Endodermal cell (in vitro differentiated cells): ENCODE measurements at regions not wholly inside any gene's neighbourhood (a gene's known extent, or its start where the extent isn't known, plus 50 kb on each side); places are given as distances from the start of the nearest gene placed in this dataset.

Experiments
- DNase-seq: peaks from one replicate; pipeline ENCODE4 v3.0.0-alpha.2; 2017
- H3K27ac ChIP-seq: 2 replicates; pipeline ENCODE4 v1.5.1; 2013; ENCODE audit warnings: mild to moderate bottlenecking, low read depth, low read length, moderate library complexity
- H3K27me3 ChIP-seq: 2 replicates; pipeline ENCODE4 v1.6.1; 2013; ENCODE audit warnings: mild to moderate bottlenecking, low read length, moderate library complexity; ENCODE audit not compliant: insufficient read depth, control insufficient read depth, poor library complexity, severe bottlenecking
- H3K36me3 ChIP-seq: 2 replicates; pipeline ENCODE4 v1.7.0; 2013; ENCODE audit warnings: mild to moderate bottlenecking, low read length, moderate library complexity; ENCODE audit not compliant: control insufficient read depth, insufficient read depth
- H3K4me1 ChIP-seq: one replicate; pipeline ENCODE4 v1.7.0; 2013; ENCODE audit warnings: low read length; ENCODE audit not compliant: control insufficient read depth, insufficient read depth
- H3K4me3 ChIP-seq: 2 replicates; pipeline ENCODE4 v1.5.1; 2013; ENCODE audit warnings: mild to moderate bottlenecking, low read length, moderate library complexity
- H3K9ac ChIP-seq: 2 replicates; pipeline ENCODE4 v1.6.1; 2013; ENCODE audit warnings: mild to moderate bottlenecking, low read length, moderate library complexity; ENCODE audit not compliant: poor library complexity, severe bottlenecking; ENCODE audit errors: extremely low read depth
- H3K9me3 ChIP-seq: 2 replicates; pipeline ENCODE4 v1.6.1; 2013; ENCODE audit warnings: mild to moderate bottlenecking, low read length, moderate library complexity; ENCODE audit not compliant: control insufficient read depth
- H3K27ac Mint-ChIP-seq: 2 replicates; pipeline ENCODE4 v1.8.0; 2020; ENCODE audit warnings: mixed read lengths
- H3K27me3 Mint-ChIP-seq: 2 replicates; pipeline ENCODE4 v1.8.0; 2021; ENCODE audit warnings: mild to moderate bottlenecking, mixed read lengths; ENCODE audit not compliant: insufficient read depth
- H3K36me3 Mint-ChIP-seq: 2 replicates; pipeline ENCODE4 v1.8.0; 2020; ENCODE audit warnings: low read depth, mixed read lengths
- H3K4me1 Mint-ChIP-seq: 2 replicates; pipeline ENCODE4 v1.8.0; 2020; ENCODE audit warnings: mixed read lengths
- H3K4me3 Mint-ChIP-seq: 2 replicates; pipeline ENCODE4 v1.8.0; 2020; ENCODE audit warnings: mild to moderate bottlenecking, moderate library complexity, mixed read lengths
- H3K9me3 Mint-ChIP-seq: 2 replicates; pipeline ENCODE4 v1.8.0; 2020; ENCODE audit warnings: mild to moderate bottlenecking, mixed read lengths
- WGBS, 2 experiments: methylation state at CpG; one replicate each; pipeline versions ENCODE4 v1.1.5 to v1.1.7; 2013; ENCODE audit warnings: missing lambda C conversion rate in 2 of 2, mixed read lengths in 1 of 2; ENCODE audit not compliant: insufficient coverage in 1 of 2, insufficient read length in 1 of 2; 5-methylcytosine and 5-hydroxymethylcytosine counted together
- TF ChIP-seq, protein P1 (sequence below): fragments of 200-600 bp; sonication (generic); conservative IDR thresholded peaks from 2 replicates; pipeline ENCODE4 v1.5.0; 2021; ENCODE audit warnings: antibody characterized with exemption, mild to moderate bottlenecking

DNA sequence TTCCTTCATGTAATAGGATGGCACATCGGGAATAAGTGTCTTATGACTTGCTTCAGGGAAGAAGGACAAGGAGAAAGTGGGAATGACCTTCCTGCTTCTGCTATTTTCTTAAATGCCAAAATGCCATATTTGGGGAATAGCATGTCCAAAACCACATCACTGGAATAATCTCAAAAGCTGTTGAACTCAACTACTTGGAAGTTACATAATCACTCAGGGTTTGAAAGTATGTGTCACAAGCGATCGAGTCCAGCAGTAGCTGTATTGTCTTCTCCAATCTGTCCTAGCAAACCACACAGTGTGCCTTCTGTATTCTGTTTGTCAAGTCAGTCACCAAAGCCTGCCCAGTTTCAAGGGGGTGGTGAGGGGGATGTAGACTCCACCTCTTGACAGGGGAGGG, 58.3 kb upstream of the GADL1 start:
- no peaks in the 10 kb centered on the region for H3K9me3 ChIP-seq
- TF ChIP-seq, protein P1, sequence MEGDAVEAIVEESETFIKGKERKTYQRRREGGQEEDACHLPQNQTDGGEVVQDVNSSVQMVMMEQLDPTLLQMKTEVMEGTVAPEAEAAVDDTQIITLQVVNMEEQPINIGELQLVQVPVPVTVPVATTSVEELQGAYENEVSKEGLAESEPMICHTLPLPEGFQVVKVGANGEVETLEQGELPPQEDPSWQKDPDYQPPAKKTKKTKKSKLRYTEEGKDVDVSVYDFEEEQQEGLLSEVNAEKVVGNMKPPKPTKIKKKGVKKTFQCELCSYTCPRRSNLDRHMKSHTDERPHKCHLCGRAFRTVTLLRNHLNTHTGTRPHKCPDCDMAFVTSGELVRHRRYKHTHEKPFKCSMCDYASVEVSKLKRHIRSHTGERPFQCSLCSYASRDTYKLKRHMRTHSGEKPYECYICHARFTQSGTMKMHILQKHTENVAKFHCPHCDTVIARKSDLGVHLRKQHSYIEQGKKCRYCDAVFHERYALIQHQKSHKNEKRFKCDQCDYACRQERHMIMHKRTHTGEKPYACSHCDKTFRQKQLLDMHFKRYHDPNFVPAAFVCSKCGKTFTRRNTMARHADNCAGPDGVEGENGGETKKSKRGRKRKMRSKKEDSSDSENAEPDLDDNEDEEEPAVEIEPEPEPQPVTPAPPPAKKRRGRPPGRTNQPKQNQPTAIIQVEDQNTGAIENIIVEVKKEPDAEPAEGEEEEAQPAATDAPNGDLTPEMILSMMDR = no peak
- Mint-ChIP-seq H3K36me3 (no peaks in the 10 kb centered on the region), H3K27ac (no peak overlapping the region), H3K4me1 (peaks cover 5% of the 10 kb centered on the region), H3K27me3 (peaks cover 2% of the 10 kb centered on the region), H3K9me3 (no peaks in the 10 kb centered on the region), H3K4me3 (no peak overlapping the region)
- no peak overlapping the region for H3K9ac ChIP-seq
- H3K27ac ChIP-seq = no peak overlapping the region
- no peak overlapping the region for H3K4me3 ChIP-seq
- H3K4me1 ChIP-seq = no peaks in the 10 kb centered on the region
- H3K27me3 ChIP-seq = no peaks in the 10 kb centered on the region
- no peaks in the 10 kb centered on the region for H3K36me3 ChIP-seq
- WGBS, 2 experiments = 83 to 96% methylated on average over 1 to 3 of the region's 3 CpGs
- no peak for DNase-seq

DNA sequence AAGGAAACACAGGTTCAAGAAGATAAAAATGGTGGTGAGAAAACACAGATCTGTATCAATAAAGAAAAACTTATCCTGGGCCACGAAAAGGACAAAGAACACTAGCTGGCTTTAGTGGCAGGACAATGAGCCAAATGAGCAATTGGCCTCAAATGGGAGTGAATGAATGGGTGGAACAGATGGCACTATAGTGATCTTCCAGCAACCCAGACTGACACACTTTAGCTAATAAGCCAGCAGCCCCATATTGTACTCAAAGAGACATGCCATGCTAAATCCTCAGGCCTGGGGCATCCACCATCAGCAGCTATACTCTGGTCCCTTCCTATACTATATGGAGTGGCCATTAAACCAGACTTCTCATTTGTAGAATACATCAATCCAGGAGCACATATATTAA, 60.0 kb upstream of the GADL1 start:
- H3K9me3 ChIP-seq = peaks cover 14% of the 10 kb centered on the region
- no peak overlapping the region for H3K9ac ChIP-seq
- peaks cover 5% of the 10 kb centered on the region for H3K4me1 Mint-ChIP-seq
- 100% methylated on average over 1 of the region's 1 CpG; no CpG with 5 or more reads in 1 of the 2 experiments for WGBS, 2 experiments
- no peak for DNase-seq
- no peaks in the 10 kb centered on the region for H3K36me3 ChIP-seq
- H3K9me3 Mint-ChIP-seq = peaks cover 13% of the 10 kb centered on the region
- H3K27ac Mint-ChIP-seq = no peak overlapping the region
- H3K27ac ChIP-seq = no peak overlapping the region
- peaks cover 3% of the 10 kb centered on the region for H3K36me3 Mint-ChIP-seq
- no peaks in the 10 kb centered on the region for H3K4me1 ChIP-seq
- H3K4me3 ChIP-seq = no peak overlapping the region
- no peaks in the 10 kb centered on the region for H3K27me3 ChIP-seq
- H3K27me3 Mint-ChIP-seq = peaks cover 2% of the 10 kb centered on the region
- TF ChIP-seq, protein P1 = no peak
- H3K4me3 Mint-ChIP-seq = no peak overlapping the region

- Mint-ChIP-seq H3K4me3 (no peak overlapping the region), H3K9me3 (peaks cover 25% of the 10 kb centered on the region), H3K4me1 (peaks cover 12% of the 10 kb centered on the region), H3K27ac (no peak overlapping the region), H3K27me3 (no peaks in the 10 kb centered on the region), H3K36me3 (peaks cover 3% of the 10 kb centered on the region)
- Histone ChIP-seq H3K4me3 (no peak overlapping the region), H3K9ac (no peak overlapping the region), H3K27me3 (no peaks in the 10 kb centered on the region), H3K27ac (no peak overlapping the region), H3K4me1 (no peaks in the 10 kb centered on the region), H3K9me3 (peaks cover 14% of the 10 kb centered on the region), H3K36me3 (no peaks in the 10 kb centered on the region)
- TF ChIP-seq, protein P1 = no peak
- DNase-seq = no peak
- 57 to 98% methylated on average over 1 to 2 of the region's 2 CpGs for WGBS, 2 experiments
These were observed 67.6 kb upstream of the GADL1 start for GRCh38 chr3:30962084-30962483.
